NT2/D1 (cell line): ENCODE measurements at regions not wholly inside any gene's neighbourhood (a gene's known extent, or its start where the extent isn't known, plus 50 kb on each side); places are given as distances from the start of the nearest gene placed in this dataset.

Experiments
- SUZ12 ChIP-seq: IDR thresholded peaks from 2 replicates; pipeline ENCODE4 v1.6.1; 2011; ENCODE audit not compliant: insufficient read length, insufficient read depth; ENCODE audit errors: extremely low read depth
- YY1 ChIP-seq: IDR thresholded peaks from 2 replicates; pipeline ENCODE4 v1.6.1; 2011; ENCODE audit not compliant: insufficient read length, insufficient read depth
- ZNF274 ChIP-seq: IDR thresholded peaks from 2 replicates; pipeline ENCODE4 v1.6.1; 2011; ENCODE audit warnings: mild to moderate bottlenecking, low read depth, low read length

DNA sequence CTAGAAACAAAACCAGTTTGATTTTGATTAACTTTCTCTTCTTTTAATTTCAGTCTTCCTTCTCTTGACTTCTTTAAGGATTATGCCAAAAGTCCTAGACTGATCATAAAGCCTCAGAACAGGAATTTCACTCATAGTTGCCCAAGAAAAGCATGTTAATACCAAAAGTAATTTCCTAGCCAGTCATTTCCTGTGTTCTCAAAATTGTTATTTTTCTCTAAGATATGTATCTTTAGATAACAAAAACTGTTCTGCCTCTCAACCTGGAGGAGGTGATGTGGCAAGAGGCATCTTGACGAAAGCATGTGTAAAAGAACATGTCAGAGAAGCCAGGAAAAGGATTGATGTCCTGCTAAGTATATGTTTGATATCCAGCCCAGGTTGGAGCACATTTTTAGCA is 78.0 kb upstream of the IPO9 start:
- no peak for TF ChIP-seq SUZ12
- TF ChIP-seq YY1 = no peak
- TF ChIP-seq ZNF274 = no peak
